B cell (primary cell): ENCODE measurements at regions not wholly inside any gene's neighbourhood (a gene's known extent, or its start where the extent isn't known, plus 50 kb on each side); places are given as distances from the start of the nearest gene placed in this dataset.

Experiments
- ATAC-seq: fragments of 200-7000 bp; cut with Tn5 transposase; one replicate; pipeline ENCODE4 v1.10.0; 2021; ENCODE audit warnings: low read depth, mild to moderate bottlenecking, moderate number of reproducible peaks, moderate library complexity
- CTCF ChIA-PET: fragments of 350-600 bp; sonication (Branson Sonifier 250); formaldehyde crosslinking; loops from one replicate; lab custom pipeline; 2021; ENCODE audit warnings: antibody characterized with exemption, inconsistent platforms; lab: Charles Lee
- POLR2A ChIA-PET: fragments of 350-600 bp; sonication (Branson Sonifier 250); formaldehyde crosslinking; loops from one replicate; lab custom pipeline; 2021; ENCODE audit warnings: antibody characterized with exemption; lab: Charles Lee
- DNase-seq: peaks from one replicate; pipeline ENCODE4 v3.0.0; 2013
- H2AFZ ChIP-seq: 2 replicates; pipeline ENCODE4 v1.6.1; 2012; ENCODE audit warnings: mild to moderate bottlenecking, low read depth, low read length; ENCODE audit not compliant: insufficient read depth, poor library complexity, severe bottlenecking
- H3K27ac ChIP-seq, 2 donors: 1 replicate in 1 of 2; 2 replicates in 1 of 2; pipeline ENCODE4 v1.5.1; 2012 to 2013; ENCODE audit warnings: low read length in 2 of 2, mild to moderate bottlenecking in 2 of 2, moderate library complexity in 1 of 2
- H3K27me3 ChIP-seq, 4 experiments: fragments of 200-600 bp in 1 of 4; sonication (generic) in 1 of 4; replicated peaks in 1 of 4; 1 replicate in 2 of 4; 2 replicates in 2 of 4; pipeline versions ENCODE4 v1.6.1 to v1.7.0; 2013 to 2016; ENCODE audit warnings: low read length in 3 of 4, mild to moderate bottlenecking in 2 of 4, mixed read lengths in 1 of 4, moderate library complexity in 1 of 4; ENCODE audit not compliant: insufficient read depth in 4 of 4, control insufficient read depth in 3 of 4; ENCODE audit errors: control extremely low read depth in 1 of 4
- H3K36me3 ChIP-seq, 2 experiments: replicated peaks in 1 of 2; 1 replicate in 1 of 2; 2 replicates in 1 of 2; pipeline versions ENCODE4 v1.6.1 to v1.7.1; 2013; ENCODE audit warnings: low read length in 1 of 2; ENCODE audit not compliant: insufficient read depth in 2 of 2, control insufficient read depth in 1 of 2; ENCODE audit errors: control extremely low read depth in 1 of 2, extremely low read depth in 1 of 2
- H3K4me1 ChIP-seq, 2 donors: fragments of 200-600 bp in 1 of 2; sonication (generic) in 1 of 2; 1 replicate in 1 of 2; 2 replicates in 1 of 2; pipeline versions ENCODE4 v1.5.1 to v1.6.1; 2013 to 2017; ENCODE audit warnings: low read length in 2 of 2; ENCODE audit not compliant: control insufficient read depth in 2 of 2, insufficient read depth in 2 of 2
- H3K4me2 ChIP-seq: replicated peaks from 2 replicates; pipeline ENCODE3; 2012; ENCODE audit warnings: mild to moderate bottlenecking, low read depth, low read length; ENCODE audit not compliant: poor library complexity, severe bottlenecking
- H3K4me3 ChIP-seq, 5 experiments: fragments of 200-600 bp in 1 of 5; sonication (generic) in 1 of 5; 1 replicate in 3 of 5; 2 replicates in 2 of 5; pipeline versions ENCODE4 v1.5.1 to v1.7.0; 2011 to 2016; ENCODE audit warnings: low read length in 4 of 5, mild to moderate bottlenecking in 4 of 5, low read depth in 2 of 5, control low read depth in 1 of 5, moderate library complexity in 1 of 5; ENCODE audit not compliant: insufficient read depth in 1 of 5; ENCODE audit errors: control extremely low read depth in 1 of 5, extremely low read depth in 1 of 5
- H3K79me2 ChIP-seq: fragments of 200-600 bp; sonication (generic); one replicate; pipeline ENCODE4 v1.6.0; 2016; ENCODE audit warnings: low read length; ENCODE audit not compliant: control insufficient read depth, insufficient read depth
- H3K9ac ChIP-seq: fragments of 200-600 bp; sonication (generic); 2 replicates; pipeline ENCODE4 v1.6.1; 2017; ENCODE audit warnings: mild to moderate bottlenecking, low read length, moderate library complexity
- H3K9me3 ChIP-seq, 3 donors: one replicate each; pipeline versions ENCODE4 v1.6.1 to v1.7.1; 2013; ENCODE audit warnings: low read length in 2 of 3; ENCODE audit not compliant: control insufficient read depth in 2 of 3, insufficient read depth in 1 of 3; ENCODE audit errors: control extremely low read depth in 1 of 3
- H4K20me1 ChIP-seq: 2 replicates; pipeline ENCODE4 v1.6.0; 2012; ENCODE audit warnings: mild to moderate bottlenecking, low read length; ENCODE audit not compliant: insufficient read depth, control insufficient read depth, poor library complexity, severe bottlenecking
- H3K27ac Mint-ChIP-seq: one replicate; pipeline ENCODE4 v1.8.0; 2021; ENCODE audit warnings: mixed read lengths
- H3K27me3 Mint-ChIP-seq: one replicate; pipeline ENCODE4 v1.8.0; 2021; ENCODE audit warnings: mixed read lengths
- H3K4me1 Mint-ChIP-seq: one replicate; pipeline ENCODE4 v1.8.0; 2021; ENCODE audit warnings: mixed read lengths
- H3K4me3 Mint-ChIP-seq: one replicate; pipeline ENCODE4 v1.8.0; 2021; ENCODE audit warnings: mixed read lengths
- H3K9me3 Mint-ChIP-seq: one replicate; pipeline ENCODE4 v1.8.0; 2022; ENCODE audit warnings: mixed read lengths; ENCODE audit not compliant: insufficient read depth
- CTCF ChIP-seq: fragments of 200-600 bp; IDR thresholded peaks from one replicate; pipeline ENCODE4 v1.8.0; 2022; ENCODE audit warnings: antibody characterized with exemption, mild to moderate bottlenecking
- EZH2 ChIP-seq: IDR thresholded peaks from 2 replicates; pipeline ENCODE4 v1.6.1; 2012; ENCODE audit warnings: borderline replicate concordance, low read depth, mild to moderate bottlenecking, moderate library complexity, low read length; ENCODE audit not compliant: insufficient read depth, poor library complexity, severe bottlenecking
- WGBS: methylation state at CpG from one replicate; pipeline ENCODE4 v1.1.5; 2013; ENCODE audit warnings: missing lambda C conversion rate; ENCODE audit not compliant: insufficient coverage; 5-methylcytosine and 5-hydroxymethylcytosine counted together
- intact Hi-C: fragments of 100-400 bp; cut with micrococcal nuclease; formaldehyde crosslinking; loops from one replicate; pipeline ENCODE4 v1.10.0; 2022

DNA sequence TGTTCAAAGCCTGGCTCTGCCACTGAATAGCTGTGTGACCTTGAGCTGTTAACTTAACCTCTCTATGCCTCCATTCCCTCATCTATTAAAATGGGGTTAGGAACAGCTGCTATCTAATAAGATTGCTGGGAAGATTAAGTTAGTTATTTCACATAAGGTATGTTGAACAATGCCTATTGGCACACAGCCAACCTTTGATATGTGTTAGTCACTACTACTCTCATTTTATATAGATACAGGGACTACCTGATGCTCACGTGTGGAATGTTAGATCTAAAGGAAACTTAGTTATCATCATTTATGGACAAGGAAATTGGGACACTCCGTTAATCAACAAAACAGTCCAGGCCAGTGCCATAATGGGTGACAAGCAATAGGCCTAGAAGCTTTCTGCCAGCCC is 332.4 kb upstream of the PPP2R3A start:
- H3K9ac ChIP-seq, result no peak overlapping the region
- no peak overlapping the region for H3K4me2 ChIP-seq
- no peaks in the 10 kb centered on the region for H3K36me3 ChIP-seq
- Mint-ChIP-seq H3K4me1 (no peaks in the 10 kb centered on the region), H3K27ac (no peak overlapping the region), H3K4me3 (no peak overlapping the region), H3K9me3 (no peaks in the 10 kb centered on the region), H3K27me3 (peaks cover under 1% of the 10 kb centered on the region)
- H3K79me2 ChIP-seq, result no peaks in the 10 kb centered on the region
- H2AFZ ChIP-seq, result no peak overlapping the region
- CTCF ChIA-PET, result no interaction called here
- POLR2A ChIA-PET, result no interaction called here
- 83% methylated on average over 1 of the region's 2 CpGs for WGBS
- H3K27ac ChIP-seq, result no peak overlapping the region
- H4K20me1 ChIP-seq, result no peaks in the 10 kb centered on the region
- H3K9me3 ChIP-seq, result peaks cover 0 to 3% (median 0%) of the 10 kb centered on the region in 3 donors
- DNase-seq, result no peak
- no peak overlapping the region for H3K4me3 ChIP-seq
- intact Hi-C loops, result no loop called here
- no peaks in the 10 kb centered on the region for H3K4me1 ChIP-seq
- H3K27me3 ChIP-seq, result no peaks in the 10 kb centered on the region
- TF ChIP-seq EZH2 (no peak), CTCF (no peak)
- ATAC-seq, result no peak

GRCh38 chr3:135636596-135636995 is 328.9 kb upstream of the PPP2R3A start:
- Histone ChIP-seq H3K27ac (no peak overlapping the region), H3K9ac (no peak overlapping the region), H3K36me3 (no peaks in the 10 kb centered on the region), H3K4me2 (no peak overlapping the region), H3K9me3 (peaks cover 0 to 3% (median 0%) of the 10 kb centered on the region in 3 donors), H3K27me3 (no peaks in the 10 kb centered on the region), H2AFZ (no peak overlapping the region), H3K79me2 (no peaks in the 10 kb centered on the region), H3K4me1 (no peaks in the 10 kb centered on the region), H4K20me1 (no peaks in the 10 kb centered on the region), H3K4me3 (no peak overlapping the region)
- no peaks in the 10 kb centered on the region for H3K4me1 Mint-ChIP-seq
- no peaks in the 10 kb centered on the region for H3K9me3 Mint-ChIP-seq
- H3K27me3 Mint-ChIP-seq, result no peaks in the 10 kb centered on the region
- POLR2A ChIA-PET, result no interaction called here
- no peak for TF ChIP-seq EZH2
- TF ChIP-seq CTCF, result no peak
- DNase-seq (no peak), ATAC-seq (no peak)
- CTCF ChIA-PET, result no interaction called here
- intact Hi-C loops, result no loop called here
- no peak overlapping the region for H3K4me3 Mint-ChIP-seq
- WGBS, result no CpG with 5 or more reads among the region's 1 CpG
- no peak overlapping the region for H3K27ac Mint-ChIP-seq
